ENCODE measurements at regions not wholly inside any gene's neighbourhood (a gene's known extent, or its start where the extent isn't known, plus 50 kb on each side); places are given as distances from the start of the nearest gene placed in this dataset.

DNA sequence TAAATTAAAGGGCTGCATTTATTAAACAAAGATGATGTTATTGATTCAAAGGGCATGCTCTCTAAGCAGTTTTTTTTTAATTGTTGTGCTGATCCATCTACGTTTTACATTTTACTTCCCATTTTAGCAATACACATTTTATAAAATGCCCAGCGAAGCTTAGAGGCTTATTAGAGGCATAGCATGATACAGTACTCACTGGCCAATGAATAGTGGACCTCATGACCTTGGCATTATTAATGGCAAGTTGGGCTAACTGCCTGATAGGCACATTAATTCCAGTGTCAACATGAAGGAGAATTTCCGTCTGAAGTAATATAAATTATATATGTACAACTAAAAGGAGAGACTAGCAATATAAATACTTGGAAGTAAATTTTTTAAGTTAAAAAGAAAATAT, 837.2 kb downstream of the EFNA5 start:
- no peak for TF ChIP-seq GATA2 (IDR thresholded peaks at IDR 0.05; ENCODE audit: low read depth, low read length)
- TF ChIP-seq GATA3 (IDR thresholded peaks at IDR 0.05; ENCODE audit: low read depth, low read length), result no peak
